HL-60 (cell line): ENCODE measurements at regions not wholly inside any gene's neighbourhood (a gene's known extent, or its start where the extent isn't known, plus 50 kb on each side); places are given as distances from the start of the nearest gene placed in this dataset.
"Not testable (repeated sequence)": the region's sequence is repeated elsewhere in the genome, so short reads cannot be mapped to it uniquely, and the experiment has no call there.

Experiments used
- CTCF ChIP-seq: IDR thresholded peaks from one replicate; pipeline ENCODE4 v1.5.1; 2011; ENCODE audit warnings: low read length, control low read depth, inconsistent platforms; ENCODE audit not compliant: insufficient read depth
- GABPA ChIP-seq: IDR thresholded peaks from 2 replicates; pipeline ENCODE4 v1.6.1; 2012; ENCODE audit warnings: low read depth
- POLR2AphosphoS5 ChIP-seq: IDR thresholded peaks from 2 replicates; pipeline ENCODE4 v1.6.1; 2012; ENCODE audit warnings: low read depth

- TF ChIP-seq CTCF, POLR2AphosphoS5, GABPA: not testable (repeated sequence)
These were observed 217.3 kb upstream of the SGCG start for GRCh38 chr13:22963384-22964053.
